H4 (cell line): ENCODE measurements at regions not wholly inside any gene's neighbourhood (a gene's known extent, or its start where the extent isn't known, plus 50 kb on each side); places are given as distances from the start of the nearest gene placed in this dataset.

Experiments used
- DNase-seq: peaks from one replicate; pipeline ENCODE4 v3.0.0-alpha.2; 2015; ENCODE audit warnings: low spot score

DNA sequence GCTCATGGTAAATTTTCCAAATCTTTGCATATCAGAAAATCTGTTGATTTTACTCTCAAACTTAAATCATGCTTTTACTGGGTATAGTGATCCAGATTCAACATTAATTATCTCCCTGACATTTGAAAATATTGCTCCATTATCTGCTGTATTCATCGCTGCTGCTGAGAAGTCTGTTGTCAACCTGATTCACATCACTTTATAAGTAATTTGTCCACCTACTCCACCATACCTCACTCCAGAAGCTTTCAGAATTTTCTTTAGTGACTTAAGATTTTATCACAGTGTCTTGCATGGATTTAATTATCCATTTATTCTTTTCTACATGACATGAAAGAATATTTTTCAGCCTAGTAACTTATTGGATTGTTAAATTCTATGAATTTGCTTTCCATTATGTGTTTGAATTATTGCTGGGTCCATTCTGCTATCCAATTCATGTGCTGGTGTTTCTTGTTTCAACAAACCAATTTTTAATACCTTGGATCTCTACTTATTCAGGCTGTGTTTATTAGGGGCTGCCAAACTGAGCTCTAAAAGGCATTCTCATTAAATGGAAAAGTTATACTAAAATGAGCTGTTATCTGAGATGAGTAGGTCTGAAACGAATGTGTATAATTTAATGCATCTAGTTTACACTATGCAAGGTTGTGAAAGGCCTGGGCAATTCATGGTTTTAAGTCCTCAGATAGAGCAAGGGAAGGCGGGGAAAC is 519.3 kb upstream of the CDH11 start:
- no peak for DNase-seq

- no peak for DNase-seq
These were observed 513.0 kb upstream of the CDH11 start for GRCh38 chr16:65634833-65635232.

- DNase-seq = no peak
These were observed 512.4 kb upstream of the CDH11 start for GRCh38 chr16:65634291-65634690.

DNA sequence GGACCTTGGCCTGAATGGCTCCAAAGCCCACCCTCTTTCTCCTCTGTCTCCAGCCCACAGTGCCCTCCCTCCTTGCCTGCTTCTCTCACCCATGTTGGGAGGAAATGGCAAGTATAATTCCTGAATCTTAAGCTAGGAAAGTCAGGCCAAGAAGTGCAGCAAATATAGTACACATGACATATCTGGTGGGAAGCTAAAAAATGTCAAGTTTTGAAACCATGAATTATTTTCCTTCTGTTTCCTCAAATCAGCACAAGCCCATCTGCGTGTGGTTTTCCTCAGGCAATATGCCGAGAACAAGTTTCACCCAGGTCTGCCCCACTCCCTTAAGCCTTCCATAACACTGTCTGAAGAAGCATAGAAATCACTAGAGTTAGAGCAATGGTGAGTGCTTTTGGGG is 502.8 kb upstream of the CDH11 start:
- DNase-seq = no peak

DNA sequence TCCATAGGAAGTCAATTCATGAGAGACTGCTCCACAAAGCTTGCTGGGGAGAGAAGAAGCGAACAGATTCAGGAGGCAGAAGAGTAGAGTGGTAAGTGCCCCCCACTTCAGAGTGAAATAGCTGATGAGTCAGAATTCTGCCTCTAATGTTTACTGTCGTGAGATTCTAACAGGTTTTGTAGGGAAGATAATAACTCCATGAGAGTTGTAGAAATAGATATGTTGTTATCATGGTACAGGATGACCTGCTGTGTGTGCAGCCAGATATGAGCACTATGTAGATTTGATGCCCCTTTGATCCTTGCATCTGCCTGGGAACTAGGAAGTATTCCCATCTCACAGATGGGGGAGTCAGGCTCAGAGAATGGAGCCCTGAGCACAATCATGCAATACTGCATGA is 502.4 kb upstream of the CDH11 start:
- DNase-seq = no peak

DNA sequence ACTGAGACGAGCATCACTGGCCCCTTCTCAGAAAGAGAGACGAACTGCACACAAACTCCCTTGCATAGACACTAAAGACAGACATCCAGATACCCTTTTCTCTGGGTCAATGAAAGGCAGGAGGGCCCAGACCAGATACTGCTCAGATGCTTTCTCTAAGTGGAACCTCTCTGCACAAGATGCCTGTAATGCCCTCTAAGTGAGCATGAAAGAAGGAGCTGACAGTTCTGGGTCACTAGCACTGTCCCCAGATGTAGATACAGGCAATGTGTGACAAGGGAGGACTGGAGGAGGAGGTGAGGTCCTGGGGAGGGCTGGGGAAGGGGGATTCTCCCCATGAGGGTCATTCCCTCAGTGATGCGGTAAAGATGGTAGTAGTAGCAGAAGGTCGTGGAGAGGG is 501.0 kb upstream of the CDH11 start:
- DNase-seq = no peak

DNA sequence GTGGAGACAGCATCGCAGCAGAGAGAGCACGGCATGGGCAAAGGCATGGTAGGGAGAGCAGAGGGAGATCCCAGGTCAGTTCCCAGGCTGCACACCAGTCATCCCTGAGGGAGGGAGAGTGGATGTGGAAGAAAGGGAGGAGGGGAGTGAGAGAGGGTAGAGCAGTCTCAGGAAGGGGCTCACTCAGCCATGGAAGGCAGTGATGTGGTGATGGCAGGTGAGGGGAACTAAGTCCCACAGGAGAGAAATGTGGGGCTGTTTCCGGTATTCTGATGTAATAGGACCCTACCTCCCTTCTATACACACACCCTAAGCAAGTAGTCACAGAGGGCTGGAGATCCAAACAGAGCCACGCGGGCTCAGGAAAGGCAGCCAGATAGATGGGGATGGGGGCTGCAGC is 500.3 kb upstream of the CDH11 start:
- DNase-seq = no peak

DNA sequence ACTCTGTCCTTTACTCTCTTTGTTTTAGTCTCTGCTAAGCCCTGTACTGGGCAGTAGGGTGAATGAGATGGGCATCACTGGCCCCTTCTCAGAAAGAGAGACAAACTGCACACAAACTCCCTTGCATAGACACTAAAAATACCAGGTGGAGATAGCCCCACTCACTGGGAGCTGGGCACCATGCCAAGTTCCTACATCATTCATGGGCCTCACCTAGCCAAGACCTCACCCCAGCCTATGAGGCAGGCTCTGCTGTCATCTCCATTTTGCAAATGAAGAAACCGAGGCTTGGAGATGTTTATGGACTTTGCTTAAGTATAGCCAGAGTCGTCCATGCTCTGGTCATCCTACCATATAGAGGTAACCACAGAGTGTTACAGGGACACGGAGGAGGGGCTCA is 499.8 kb upstream of the CDH11 start:
- DNase-seq = no peak

DNA sequence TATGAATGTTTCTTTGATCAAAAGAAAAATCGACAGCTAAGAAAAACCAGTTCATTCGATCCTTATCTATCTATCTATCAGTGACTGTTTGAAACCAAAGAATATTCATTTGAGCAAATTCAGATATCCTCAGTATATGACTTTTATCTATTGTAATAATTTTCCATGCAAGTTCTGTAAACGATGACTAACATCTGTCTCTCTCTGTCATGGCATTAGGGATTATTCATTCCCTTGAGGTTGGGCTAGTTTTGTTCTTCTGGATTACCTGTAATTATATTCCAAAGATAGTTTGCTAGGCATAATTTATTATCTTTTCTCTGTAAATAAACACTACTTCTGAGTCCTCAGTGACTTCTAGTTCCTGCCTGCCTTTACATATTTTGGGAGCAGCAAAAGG is 497.7 kb upstream of the CDH11 start:
- no peak for DNase-seq

DNA sequence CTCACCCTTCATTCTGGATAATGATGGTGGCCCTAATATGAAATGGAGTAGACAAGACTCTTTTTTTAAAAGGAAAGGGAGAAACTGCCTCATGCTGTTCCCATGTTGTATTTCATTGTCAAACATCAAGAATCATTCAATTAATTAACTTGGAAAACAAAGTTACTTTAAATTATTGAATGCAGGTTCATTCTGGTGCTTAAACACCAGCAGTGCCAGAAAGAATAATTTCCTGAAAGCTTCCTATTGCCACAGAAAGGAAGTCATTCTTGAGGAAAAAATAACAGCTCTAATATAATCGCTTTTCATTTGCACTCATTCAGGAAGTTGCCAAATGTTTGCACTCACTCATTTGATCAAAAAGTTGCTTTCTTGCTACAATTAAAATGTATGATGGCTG is 497.1 kb upstream of the CDH11 start:
- no peak for DNase-seq

DNA sequence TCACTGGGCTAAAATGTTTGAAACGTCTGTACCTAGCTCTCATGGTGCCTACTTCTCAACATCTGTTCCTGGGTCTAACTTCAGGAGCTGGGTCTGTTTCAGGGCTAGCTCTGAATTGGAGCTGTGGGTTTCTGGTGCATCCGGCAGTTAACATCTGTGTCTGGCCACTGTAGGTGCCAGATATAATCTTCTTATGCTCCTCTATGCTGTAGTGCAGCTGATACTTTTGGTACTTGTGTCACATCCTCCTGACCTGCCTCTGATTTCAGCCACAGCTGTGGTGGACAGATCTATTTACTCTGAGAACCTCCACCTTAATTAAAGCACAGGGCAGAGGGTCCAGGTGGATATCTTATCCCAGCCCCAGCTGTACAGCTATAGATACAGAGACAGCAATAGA is 496.5 kb upstream of the CDH11 start:
- no peak for DNase-seq

GRCh38 chr16:65617421-65617820 is 495.6 kb upstream of the CDH11 start:
- DNase-seq = no peak

GRCh38 chr16:65608455-65608854 is 486.6 kb upstream of the CDH11 start:
- no peak for DNase-seq

GRCh38 chr16:65604771-65605170 is 482.9 kb upstream of the CDH11 start:
- DNase-seq = no peak

GRCh38 chr16:65601781-65602180 is 479.9 kb upstream of the CDH11 start:
- peak; percentile 19 for DNase-seq

- no peak for DNase-seq
These were observed 478.8 kb upstream of the CDH11 start for GRCh38 chr16:65600629-65601028.

DNA sequence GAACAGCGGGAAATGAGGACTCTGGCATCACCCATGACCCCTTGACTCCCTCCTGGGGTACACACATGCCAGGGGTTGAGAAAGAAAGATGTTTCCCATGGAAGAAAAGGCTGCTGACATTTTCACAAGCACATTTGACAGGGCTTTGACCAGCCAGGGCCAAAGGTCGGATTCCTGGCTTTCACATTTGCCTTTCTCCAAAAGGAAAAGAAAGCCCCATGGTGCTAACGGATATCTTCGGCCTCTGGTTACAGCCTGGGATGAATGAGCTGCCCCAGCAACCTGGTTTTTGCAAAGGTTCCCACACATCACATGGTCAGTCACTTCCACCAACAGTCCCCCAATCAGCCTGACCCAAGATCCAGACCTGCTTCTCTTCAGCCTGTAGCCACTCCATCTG is 478.2 kb upstream of the CDH11 start:
- DNase-seq = no peak

- DNase-seq = no peak
These were observed 476.8 kb upstream of the CDH11 start for GRCh38 chr16:65598621-65599020.

GRCh38 chr16:65583498-65583897 is 461.6 kb upstream of the CDH11 start:
- DNase-seq = no peak

DNA sequence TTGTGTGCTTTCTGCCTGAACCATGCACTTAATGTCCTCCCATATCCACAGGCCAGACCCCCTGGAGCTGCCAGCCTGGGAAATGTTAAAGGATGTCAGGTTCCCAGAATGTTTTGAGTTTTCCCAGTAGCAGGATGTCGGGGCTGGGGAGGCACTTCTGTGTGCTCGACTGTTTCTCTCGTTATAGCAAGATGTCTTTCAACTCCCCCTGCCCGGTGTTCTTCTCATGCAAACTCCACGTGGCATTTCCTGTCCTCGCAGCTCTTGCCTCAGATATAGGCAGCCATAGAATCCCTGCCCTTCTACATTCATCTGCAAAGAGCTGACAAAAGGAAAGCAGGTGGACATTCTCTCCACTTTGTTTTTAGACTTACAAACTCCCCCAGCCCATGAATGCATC is 457.2 kb upstream of the CDH11 start:
- no peak for DNase-seq

DNA sequence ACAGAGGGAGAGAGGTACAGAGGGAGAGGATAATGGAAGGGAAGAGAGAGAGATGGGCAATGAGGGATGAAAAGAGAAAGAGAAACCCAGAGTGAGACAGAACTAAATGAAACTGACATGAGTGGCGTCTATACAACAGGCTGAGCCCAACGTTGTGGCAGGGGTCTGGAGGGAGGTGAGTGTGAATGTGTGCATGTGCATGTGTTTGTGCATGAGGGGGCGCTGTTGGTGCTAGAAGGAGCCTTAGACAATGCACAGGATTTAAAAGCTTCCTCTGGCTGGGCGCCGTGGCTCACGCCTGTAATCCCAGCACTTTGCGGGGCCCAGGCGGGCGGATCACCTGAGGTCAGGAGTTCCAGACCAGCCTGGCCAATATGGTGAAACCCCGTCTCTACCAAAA is 454.8 kb upstream of the CDH11 start:
- no peak for DNase-seq

GRCh38 chr16:65576139-65576538 is 454.3 kb upstream of the CDH11 start:
- DNase-seq = no peak

DNA sequence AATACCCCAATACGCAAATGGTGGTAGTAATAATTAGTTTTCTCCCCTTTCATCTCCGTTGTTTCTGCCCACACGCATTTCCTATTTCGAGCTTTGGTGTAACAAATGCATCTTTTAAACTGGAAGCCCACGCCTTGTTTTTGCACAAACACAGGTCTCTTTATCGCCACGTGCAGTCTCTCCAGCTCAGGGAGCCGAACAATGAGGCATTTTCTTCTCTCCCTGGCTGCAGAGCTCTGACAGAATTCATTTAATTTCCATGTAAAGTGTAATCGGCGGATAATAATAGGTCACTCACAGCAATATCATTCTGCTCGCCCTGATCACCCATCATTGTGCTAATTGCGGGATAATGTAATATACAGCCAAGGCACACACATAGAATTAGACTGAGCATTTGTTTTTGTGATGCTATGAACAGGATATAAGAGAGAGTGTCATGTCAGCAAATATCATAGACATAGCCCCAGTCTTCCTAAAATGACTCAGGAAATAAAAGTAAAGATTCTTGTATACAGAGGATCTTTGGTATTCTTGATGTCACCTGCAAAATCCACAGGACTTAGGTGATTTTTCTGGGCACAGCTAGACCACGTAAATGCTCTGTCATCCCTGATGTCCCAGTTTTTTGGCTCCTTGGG is 452.6 kb upstream of the CDH11 start:
- no peak for DNase-seq

- DNase-seq = peak; percentile 58
These were observed 450.3 kb upstream of the CDH11 start for GRCh38 chr16:65572156-65572555.
